ENCODE measurements at regions not wholly inside any gene's neighbourhood (a gene's known extent, or its start where the extent isn't known, plus 50 kb on each side); places are given as distances from the start of the nearest gene placed in this dataset.
A peak's percentile ranks its signal among the peaks of the same experiment; 100 is the strongest.

- H3K9ac ChIP-seq (ENCODE audit: low read depth, low read length): no peak overlapping the region
- peaks cover 9% of the 10 kb centered on the region for H3K4me1 ChIP-seq (ENCODE audit: control insufficient read depth, insufficient read depth, low read length)
- no peaks in the 10 kb centered on the region for H3K36me3 ChIP-seq (ENCODE audit: control insufficient read depth, insufficient read depth, low read length)
- no peak overlapping the region for H3K4me3 ChIP-seq (ENCODE audit: low read depth, low read length)
- H3K27me3 ChIP-seq (ENCODE audit: control insufficient read depth, insufficient read depth, low read length): 0 out of 2 replicates have a peak, but pooled peaks cover 8% of the 10 kb centered on the region
- H3K9me3 ChIP-seq (ENCODE audit: control insufficient read depth, insufficient read depth, low read length): no peaks in the 10 kb centered on the region
- H3K27ac ChIP-seq (ENCODE audit: low read depth, low read length): no peak overlapping the region
These were observed 217.4 kb upstream of the GMDS start for GRCh38 chr6:2462831-2463230.

- H3K9ac ChIP-seq (ENCODE audit: low read depth, low read length): no peak overlapping the region
These were observed 214.9 kb upstream of the GMDS start for GRCh38 chr6:2460216-2460745.

DNA sequence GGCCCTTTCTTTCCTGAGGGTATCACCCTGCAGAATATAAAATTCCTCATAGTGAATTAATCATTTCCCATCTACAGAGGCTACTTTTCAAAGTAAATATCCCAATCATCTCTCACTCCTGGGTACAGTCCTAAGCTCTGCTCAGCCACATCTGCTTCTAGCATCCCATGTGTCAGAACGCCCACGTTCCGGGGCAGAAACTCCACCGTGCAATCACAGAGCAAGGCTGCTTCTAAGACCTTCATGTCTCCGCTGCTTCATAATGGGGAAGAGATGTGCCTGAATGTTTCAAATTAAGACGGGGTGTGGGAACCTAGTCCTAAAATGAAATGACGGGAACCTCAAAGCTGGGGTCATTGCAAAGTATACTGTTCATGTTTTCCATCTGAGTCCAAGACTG is 208.8 kb upstream of the GMDS start:
- no peak overlapping the region for H3K4me3 ChIP-seq (ENCODE audit: low read depth, low read length)
- no peak overlapping the region for H3K27ac ChIP-seq (ENCODE audit: low read depth, low read length)
- no peaks in the 10 kb centered on the region for H3K36me3 ChIP-seq (ENCODE audit: control insufficient read depth, insufficient read depth, low read length)
- H3K9me3 ChIP-seq (ENCODE audit: control insufficient read depth, insufficient read depth, low read length): no peaks in the 10 kb centered on the region
- no peak overlapping the region for H3K9ac ChIP-seq (ENCODE audit: low read depth, low read length)
- H3K4me1 ChIP-seq (ENCODE audit: control insufficient read depth, insufficient read depth, low read length): no peaks in the 10 kb centered on the region
- H3K27me3 ChIP-seq (ENCODE audit: control insufficient read depth, insufficient read depth, low read length): peaks cover 7% of the 10 kb centered on the region

More at GRCh38 chr6:2460216-2460745, 214.9 kb upstream of the GMDS start:
- Histone ChIP-seq H3K9me3 (ENCODE audit: control insufficient read depth, insufficient read depth, low read length) (no peaks in the 10 kb centered on the region), H3K27me3 (ENCODE audit: control insufficient read depth, insufficient read depth, low read length) (no peaks in the 10 kb centered on the region), H3K27ac (ENCODE audit: low read depth, low read length) (no peak overlapping the region), H3K4me1 (ENCODE audit: control insufficient read depth, insufficient read depth, low read length) (no peaks in the 10 kb centered on the region), H3K4me3 (ENCODE audit: low read depth, low read length) (no peak overlapping the region), H3K36me3 (ENCODE audit: control insufficient read depth, insufficient read depth, low read length) (no peaks in the 10 kb centered on the region)

DNA sequence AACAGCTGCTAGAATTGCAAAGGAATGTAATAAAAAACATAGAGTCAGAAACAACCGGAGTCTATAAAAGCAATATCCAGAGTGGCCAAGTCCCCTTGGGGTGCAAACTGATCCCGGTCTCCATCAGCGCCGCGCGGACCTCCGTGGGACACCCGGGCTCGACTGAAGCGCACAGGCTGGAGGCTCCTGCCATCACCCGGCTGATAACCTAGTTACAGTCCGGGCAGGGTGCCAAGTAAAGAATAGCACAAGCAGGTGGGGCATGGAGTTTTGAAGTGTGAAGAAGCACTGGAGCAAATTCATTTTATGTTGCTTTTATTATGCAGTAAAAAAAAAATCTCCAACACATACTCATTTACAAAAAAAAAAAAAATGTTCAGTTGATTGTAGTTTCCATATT is 205.1 kb upstream of the GMDS start:
- H3K4me3 ChIP-seq (ENCODE audit: low read depth, low read length): no peak overlapping the region
- no peak overlapping the region for H3K9ac ChIP-seq (ENCODE audit: low read depth, low read length)
- no peaks in the 10 kb centered on the region for H3K9me3 ChIP-seq (ENCODE audit: control insufficient read depth, insufficient read depth, low read length)
- H3K27ac ChIP-seq (ENCODE audit: low read depth, low read length): no peak overlapping the region
- no peaks in the 10 kb centered on the region for H3K36me3 ChIP-seq (ENCODE audit: control insufficient read depth, insufficient read depth, low read length)
- peaks cover 10% of the 10 kb centered on the region for H3K27me3 ChIP-seq (ENCODE audit: control insufficient read depth, insufficient read depth, low read length)
- no peaks in the 10 kb centered on the region for H3K4me1 ChIP-seq (ENCODE audit: control insufficient read depth, insufficient read depth, low read length)

- Histone ChIP-seq H3K27ac (ENCODE audit: low read depth, low read length) (no peak overlapping the region), H3K9ac (ENCODE audit: low read depth, low read length) (no peak overlapping the region), H3K4me1 (ENCODE audit: control insufficient read depth, insufficient read depth, low read length) (no peaks in the 10 kb centered on the region), H3K36me3 (ENCODE audit: control insufficient read depth, insufficient read depth, low read length) (no peaks in the 10 kb centered on the region), H3K27me3 (ENCODE audit: control insufficient read depth, insufficient read depth, low read length) (peaks cover 10% of the 10 kb centered on the region), H3K9me3 (ENCODE audit: control insufficient read depth, insufficient read depth, low read length) (no peaks in the 10 kb centered on the region), H3K4me3 (ENCODE audit: low read depth, low read length) (no peak overlapping the region)
These were observed 204.2 kb upstream of the GMDS start for GRCh38 chr6:2449572-2449940.

GRCh38 chr6:2448826-2449571 is 203.6 kb upstream of the GMDS start:
- Histone ChIP-seq H3K4me3 (ENCODE audit: low read depth, low read length) (peak overlapping the region; percentile 55), H3K9ac (ENCODE audit: low read depth, low read length) (peak overlapping the region; percentile 42; the same call in 1 of the 2 replicates), H3K9me3 (ENCODE audit: control insufficient read depth, insufficient read depth, low read length) (no peaks in the 10 kb centered on the region), H3K27me3 (ENCODE audit: control insufficient read depth, insufficient read depth, low read length) (peaks cover 10% of the 10 kb centered on the region), H3K36me3 (ENCODE audit: control insufficient read depth, insufficient read depth, low read length) (no peaks in the 10 kb centered on the region), H3K27ac (ENCODE audit: low read depth, low read length) (no peak overlapping the region), H3K4me1 (ENCODE audit: control insufficient read depth, insufficient read depth, low read length) (no peaks in the 10 kb centered on the region)

DNA sequence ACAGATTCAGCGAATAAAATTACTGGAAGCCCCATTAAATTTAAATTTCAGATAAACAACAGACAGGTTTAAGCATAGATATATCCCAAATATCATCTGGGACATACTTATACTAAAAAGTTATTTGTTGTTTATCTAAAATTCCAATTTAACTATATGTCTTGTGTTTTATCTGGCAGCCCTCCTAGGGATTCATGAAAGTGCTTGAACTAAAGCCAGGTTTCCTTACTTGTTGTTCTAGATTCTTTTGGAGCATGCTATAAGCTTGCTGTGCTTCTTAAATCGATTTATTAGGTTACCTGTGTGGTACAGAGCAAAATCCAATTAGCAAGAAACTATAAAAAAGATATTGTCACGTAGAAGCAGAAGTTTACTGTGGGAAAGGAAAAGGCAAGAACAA is 202.5 kb upstream of the GMDS start:
- Histone ChIP-seq H3K9me3 (ENCODE audit: control insufficient read depth, insufficient read depth, low read length) (no peaks in the 10 kb centered on the region), H3K9ac (ENCODE audit: low read depth, low read length) (no peak overlapping the region), H3K36me3 (ENCODE audit: control insufficient read depth, insufficient read depth, low read length) (no peaks in the 10 kb centered on the region), H3K27ac (ENCODE audit: low read depth, low read length) (no peak overlapping the region), H3K27me3 (ENCODE audit: control insufficient read depth, insufficient read depth, low read length) (peaks cover 10% of the 10 kb centered on the region), H3K4me3 (ENCODE audit: low read depth, low read length) (no peak overlapping the region), H3K4me1 (ENCODE audit: control insufficient read depth, insufficient read depth, low read length) (no peaks in the 10 kb centered on the region)

DNA sequence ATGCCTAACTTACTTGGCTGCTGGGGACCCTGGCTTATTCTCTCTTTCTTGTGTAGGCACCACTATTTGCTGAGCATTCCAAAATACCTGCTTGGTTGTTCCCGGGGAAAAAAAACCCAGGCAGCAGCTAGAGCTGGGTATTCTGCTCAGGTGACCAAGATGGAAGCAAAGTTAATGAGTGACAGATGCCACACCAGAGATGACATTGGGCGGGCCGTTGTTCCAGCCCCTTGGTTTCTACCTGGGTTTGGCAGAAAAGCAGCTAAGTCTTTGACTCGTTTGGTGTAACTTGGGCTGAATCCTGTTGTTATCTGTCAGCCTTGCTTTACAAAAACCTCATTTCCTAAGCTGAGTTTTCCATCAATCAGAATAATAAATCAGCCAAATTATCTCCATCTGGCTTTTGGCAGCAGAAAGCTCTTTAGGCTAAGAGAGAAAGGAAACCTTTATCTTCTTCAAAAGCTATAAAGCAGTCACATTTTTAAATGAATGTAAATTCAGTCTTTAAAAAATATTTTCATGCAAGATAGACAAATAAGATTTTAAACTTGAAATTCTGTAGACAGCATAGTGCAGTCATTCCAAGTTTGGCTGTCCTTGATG is 202.0 kb upstream of the GMDS start:
- Histone ChIP-seq H3K4me1 (ENCODE audit: control insufficient read depth, insufficient read depth, low read length) (no peaks in the 10 kb centered on the region), H3K27me3 (ENCODE audit: control insufficient read depth, insufficient read depth, low read length) (peaks cover 10% of the 10 kb centered on the region), H3K9me3 (ENCODE audit: control insufficient read depth, insufficient read depth, low read length) (no peaks in the 10 kb centered on the region), H3K9ac (ENCODE audit: low read depth, low read length) (no peak overlapping the region), H3K27ac (ENCODE audit: low read depth, low read length) (no peak overlapping the region), H3K36me3 (ENCODE audit: control insufficient read depth, insufficient read depth, low read length) (no peaks in the 10 kb centered on the region), H3K4me3 (ENCODE audit: low read depth, low read length) (no peak overlapping the region)

DNA sequence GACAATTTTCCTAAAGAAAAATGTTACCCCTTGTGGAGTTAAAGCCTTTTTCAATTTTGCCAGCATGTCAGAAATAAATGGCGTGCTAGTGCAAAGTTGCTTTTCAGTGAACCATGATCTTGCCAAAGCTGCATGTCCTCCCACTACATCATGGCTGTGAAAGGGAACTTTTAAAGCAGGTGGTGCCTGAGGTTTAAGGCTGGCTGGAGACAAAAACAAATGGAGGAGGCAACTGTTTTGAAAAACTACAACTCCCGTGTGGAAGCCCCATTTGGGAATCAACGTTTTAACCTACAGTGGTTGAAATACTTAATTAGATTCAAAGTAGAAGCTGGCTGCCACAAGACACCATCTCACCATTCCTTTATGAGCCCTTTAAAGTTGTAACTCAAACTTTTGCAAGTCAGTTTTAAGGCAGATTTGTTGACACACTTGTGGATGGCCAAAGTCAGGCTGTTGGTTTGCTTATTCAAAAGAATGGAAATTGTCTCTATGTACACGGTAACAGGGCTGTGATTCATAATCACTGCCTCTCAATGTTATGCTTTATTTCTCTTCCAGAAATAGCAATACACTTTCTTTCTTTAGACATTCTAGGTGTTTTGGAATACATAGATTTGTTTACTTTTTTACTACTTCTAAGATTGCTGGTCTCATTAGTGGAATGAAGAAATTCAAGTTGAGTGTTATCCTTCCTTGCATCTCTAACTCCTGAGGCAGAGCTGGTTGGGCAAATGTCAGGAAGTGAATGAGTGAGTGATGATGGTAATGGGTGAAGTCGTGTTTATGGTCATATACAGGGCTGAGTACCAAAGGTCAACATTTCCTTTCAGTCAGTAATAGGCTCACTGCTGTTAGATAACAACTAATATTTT is 196.4 kb upstream of the GMDS start:
- Histone ChIP-seq H3K9me3 (ENCODE audit: control insufficient read depth, insufficient read depth, low read length) (no peaks in the 10 kb centered on the region), H3K9ac (ENCODE audit: low read depth, low read length) (no peak overlapping the region), H3K27me3 (ENCODE audit: control insufficient read depth, insufficient read depth, low read length) (no peaks in the 10 kb centered on the region), H3K27ac (ENCODE audit: low read depth, low read length) (no peak overlapping the region), H3K36me3 (ENCODE audit: control insufficient read depth, insufficient read depth, low read length) (no peaks in the 10 kb centered on the region), H3K4me3 (ENCODE audit: low read depth, low read length) (no peak overlapping the region), H3K4me1 (ENCODE audit: control insufficient read depth, insufficient read depth, low read length) (no peaks in the 10 kb centered on the region)

DNA sequence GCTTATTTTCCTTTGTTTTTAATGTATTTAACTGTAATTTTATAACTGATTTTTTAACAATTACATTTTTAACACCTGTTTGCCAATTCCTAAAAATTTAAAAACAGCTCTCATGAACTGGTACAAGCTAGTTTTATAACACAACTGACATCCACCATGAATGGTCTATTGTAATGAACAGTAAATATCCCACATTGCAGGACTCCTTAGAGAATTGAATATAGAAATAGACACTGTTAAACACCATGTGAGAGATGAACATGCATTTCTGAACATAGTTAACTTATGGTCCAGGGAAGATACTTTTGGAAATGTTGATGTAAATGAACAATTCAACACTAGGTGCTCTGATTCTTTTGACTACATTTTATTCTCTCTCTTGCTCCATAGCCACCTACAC is 195.1 kb upstream of the GMDS start:
- H3K4me1 ChIP-seq (ENCODE audit: control insufficient read depth, insufficient read depth, low read length): no peaks in the 10 kb centered on the region
- H3K9me3 ChIP-seq (ENCODE audit: control insufficient read depth, insufficient read depth, low read length): no peaks in the 10 kb centered on the region
- no peak overlapping the region for H3K27ac ChIP-seq (ENCODE audit: low read depth, low read length)
- no peaks in the 10 kb centered on the region for H3K27me3 ChIP-seq (ENCODE audit: control insufficient read depth, insufficient read depth, low read length)
- no peak overlapping the region for H3K9ac ChIP-seq (ENCODE audit: low read depth, low read length)
- no peak overlapping the region for H3K4me3 ChIP-seq (ENCODE audit: low read depth, low read length)
- no peaks in the 10 kb centered on the region for H3K36me3 ChIP-seq (ENCODE audit: control insufficient read depth, insufficient read depth, low read length)

- Histone ChIP-seq H3K9me3 (ENCODE audit: control insufficient read depth, insufficient read depth, low read length) (no peaks in the 10 kb centered on the region), H3K36me3 (ENCODE audit: control insufficient read depth, insufficient read depth, low read length) (no peaks in the 10 kb centered on the region), H3K4me1 (ENCODE audit: control insufficient read depth, insufficient read depth, low read length) (no peaks in the 10 kb centered on the region), H3K9ac (ENCODE audit: low read depth, low read length) (no peak overlapping the region), H3K4me3 (ENCODE audit: low read depth, low read length) (no peak overlapping the region), H3K27me3 (ENCODE audit: control insufficient read depth, insufficient read depth, low read length) (no peaks in the 10 kb centered on the region), H3K27ac (ENCODE audit: low read depth, low read length) (no peak overlapping the region)
These were observed 194.2 kb upstream of the GMDS start for GRCh38 chr6:2439632-2440031.

Data from HUES48 (cell line).